CD4-positive, alpha-beta T cell (primary cell): ENCODE measurements at regions not wholly inside any gene's neighbourhood (a gene's known extent, or its start where the extent isn't known, plus 50 kb on each side); places are given as distances from the start of the nearest gene placed in this dataset.

ENCODE experiments used
- ATAC-seq: fragments of 200-7000 bp; cut with Tn5 transposase; one replicate; pipeline ENCODE4 v1.10.0; 2022; ENCODE audit warnings: mild to moderate bottlenecking; ENCODE audit not compliant: poor library complexity
- CTCF ChIA-PET: fragments of 350-600 bp; sonication (Branson Sonifier 250); formaldehyde crosslinking; loops from one replicate; lab custom pipeline; 2021; ENCODE audit warnings: antibody characterized with exemption, inconsistent platforms; lab: Charles Lee
- POLR2A ChIA-PET: fragments of 350-600 bp; sonication (Branson Sonifier 250); formaldehyde crosslinking; loops from one replicate; lab custom pipeline; 2021; ENCODE audit warnings: antibody characterized with exemption, inconsistent platforms; lab: Charles Lee
- DNase-seq, 14 experiments: peaks; one replicate each; pipeline ENCODE4 v3.0.0-alpha.2; 2013 to 2020; ENCODE audit warnings: mixed read lengths in 2 of 14
- H3K27ac ChIP-seq, 2 donors: one replicate each; pipeline versions ENCODE4 v1.5.1 to v1.7.0; 2013; ENCODE audit warnings: low read length in 2 of 2, low read depth in 1 of 2, mild to moderate bottlenecking in 1 of 2
- H3K27me3 ChIP-seq, 2 experiments: 1 replicate in 1 of 2; 2 replicates in 1 of 2; pipeline versions ENCODE4 v1.6.1 to v1.7.0; 2013; ENCODE audit warnings: low read length in 2 of 2, control low read depth in 1 of 2, mild to moderate bottlenecking in 1 of 2, moderate library complexity in 1 of 2; ENCODE audit not compliant: insufficient read depth in 2 of 2, control insufficient read depth in 1 of 2
- H3K36me3 ChIP-seq: one replicate; pipeline ENCODE4 v1.6.1; 2013; ENCODE audit warnings: low read length, control low read depth; ENCODE audit not compliant: insufficient read depth
- H3K4me1 ChIP-seq: one replicate; pipeline ENCODE4 v1.6.1; 2013; ENCODE audit warnings: low read length, control low read depth; ENCODE audit not compliant: insufficient read depth
- H3K4me3 ChIP-seq: one replicate; pipeline ENCODE4 v1.5.1; 2013; ENCODE audit warnings: mild to moderate bottlenecking, low read length, moderate library complexity
- H3K9me3 ChIP-seq, 2 experiments: 1 replicate in 1 of 2; 2 replicates in 1 of 2; pipeline versions ENCODE4 v1.6.1 to v1.7.0; 2013; ENCODE audit warnings: low read length in 2 of 2, mild to moderate bottlenecking in 2 of 2, control low read depth in 1 of 2, moderate library complexity in 1 of 2; ENCODE audit not compliant: control insufficient read depth in 1 of 2, insufficient read depth in 1 of 2
- H3K27ac Mint-ChIP-seq: one replicate; pipeline ENCODE4 v1.8.0; 2020; ENCODE audit warnings: mixed read lengths
- H3K27me3 Mint-ChIP-seq: one replicate; pipeline ENCODE4 v1.8.0; 2021; ENCODE audit warnings: mixed read lengths
- H3K36me3 Mint-ChIP-seq: one replicate; pipeline ENCODE4 v1.8.0; 2021; ENCODE audit warnings: low read depth, mixed read lengths
- H3K4me1 Mint-ChIP-seq: one replicate; pipeline ENCODE4 v1.8.0; 2021; ENCODE audit warnings: low read depth, mixed read lengths
- H3K4me3 Mint-ChIP-seq: one replicate; pipeline ENCODE4 v1.8.0; 2020; ENCODE audit warnings: mild to moderate bottlenecking, mixed read lengths
- H3K9me3 Mint-ChIP-seq: one replicate; pipeline ENCODE4 v1.8.0; 2020; ENCODE audit warnings: mixed read lengths
- intact Hi-C, 2 experiments: fragments of 100-400 bp; cut with DNase I in 1 of 2; cut with micrococcal nuclease in 1 of 2; formaldehyde crosslinking; loops; one replicate each; pipeline versions ENCODE4 v1.15.1 to v1.9.0; 2023 to 2025; cut with DNase I, micrococcal nuclease
- TF ChIP-seq, protein P1 (sequence below): fragments of 200-600 bp; IDR thresholded peaks from one replicate; pipeline ENCODE4 v1.8.0; 2022; ENCODE audit warnings: antibody characterized with exemption, mild to moderate bottlenecking

- intact Hi-C loops: no loop called here
- no peak for ATAC-seq
- no peak for DNase-seq
- POLR2A ChIA-PET: no interaction called here
- no peaks in the 10 kb centered on the region for H3K27me3 Mint-ChIP-seq
- Histone ChIP-seq H3K36me3 (no peaks in the 10 kb centered on the region), H3K9me3 (no peaks in the 10 kb centered on the region), H3K27ac (no peak overlapping the region), H3K4me1 (no peaks in the 10 kb centered on the region), H3K4me3 (no peak overlapping the region), H3K27me3 (no peaks in the 10 kb centered on the region)
- CTCF ChIA-PET: no interaction called here
- TF ChIP-seq, protein P1, sequence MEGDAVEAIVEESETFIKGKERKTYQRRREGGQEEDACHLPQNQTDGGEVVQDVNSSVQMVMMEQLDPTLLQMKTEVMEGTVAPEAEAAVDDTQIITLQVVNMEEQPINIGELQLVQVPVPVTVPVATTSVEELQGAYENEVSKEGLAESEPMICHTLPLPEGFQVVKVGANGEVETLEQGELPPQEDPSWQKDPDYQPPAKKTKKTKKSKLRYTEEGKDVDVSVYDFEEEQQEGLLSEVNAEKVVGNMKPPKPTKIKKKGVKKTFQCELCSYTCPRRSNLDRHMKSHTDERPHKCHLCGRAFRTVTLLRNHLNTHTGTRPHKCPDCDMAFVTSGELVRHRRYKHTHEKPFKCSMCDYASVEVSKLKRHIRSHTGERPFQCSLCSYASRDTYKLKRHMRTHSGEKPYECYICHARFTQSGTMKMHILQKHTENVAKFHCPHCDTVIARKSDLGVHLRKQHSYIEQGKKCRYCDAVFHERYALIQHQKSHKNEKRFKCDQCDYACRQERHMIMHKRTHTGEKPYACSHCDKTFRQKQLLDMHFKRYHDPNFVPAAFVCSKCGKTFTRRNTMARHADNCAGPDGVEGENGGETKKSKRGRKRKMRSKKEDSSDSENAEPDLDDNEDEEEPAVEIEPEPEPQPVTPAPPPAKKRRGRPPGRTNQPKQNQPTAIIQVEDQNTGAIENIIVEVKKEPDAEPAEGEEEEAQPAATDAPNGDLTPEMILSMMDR: no peak
- H3K27ac Mint-ChIP-seq: no peak overlapping the region
- H3K4me1 Mint-ChIP-seq: no peaks in the 10 kb centered on the region
- H3K4me3 Mint-ChIP-seq: no peak overlapping the region
- H3K9me3 Mint-ChIP-seq: peaks cover 6% of the 10 kb centered on the region
- H3K36me3 Mint-ChIP-seq: no peaks in the 10 kb centered on the region
Measured at GRCh38 chr14:39726563-39726962, 294.3 kb upstream of the FBXO33 start.

- Histone ChIP-seq H3K27me3 (no peaks in the 10 kb centered on the region), H3K9me3 (no peaks in the 10 kb centered on the region), H3K4me3 (no peak overlapping the region), H3K4me1 (no peaks in the 10 kb centered on the region), H3K27ac (no peak overlapping the region), H3K36me3 (no peaks in the 10 kb centered on the region)
- H3K4me3 Mint-ChIP-seq: no peak overlapping the region
- H3K27me3 Mint-ChIP-seq: no peaks in the 10 kb centered on the region
- POLR2A ChIA-PET: no interaction called here
- no peaks in the 10 kb centered on the region for H3K9me3 Mint-ChIP-seq
- no peak overlapping the region for H3K27ac Mint-ChIP-seq
- intact Hi-C loops: no loop called here
- TF ChIP-seq, protein P1: no peak
- H3K4me1 Mint-ChIP-seq: no peaks in the 10 kb centered on the region
- no peaks in the 10 kb centered on the region for H3K36me3 Mint-ChIP-seq
- DNase-seq: no peak
- no peak for ATAC-seq
- CTCF ChIA-PET: no interaction called here
Measured at GRCh38 chr14:39722547-39723273, 290.5 kb upstream of the FBXO33 start.

- no peaks in the 10 kb centered on the region for H3K9me3 ChIP-seq
- no peaks in the 10 kb centered on the region for H3K36me3 ChIP-seq
- ChIA-PET CTCF (no interaction called here), POLR2A (no interaction called here)
- no peaks in the 10 kb centered on the region for H3K9me3 Mint-ChIP-seq
- no peaks in the 10 kb centered on the region for H3K4me1 Mint-ChIP-seq
- no peaks in the 10 kb centered on the region for H3K27me3 ChIP-seq
- intact Hi-C loops: no loop called here
- no peak overlapping the region for H3K27ac ChIP-seq
- H3K4me3 ChIP-seq: no peak overlapping the region
- no peaks in the 10 kb centered on the region for H3K27me3 Mint-ChIP-seq
- no peak overlapping the region for H3K4me3 Mint-ChIP-seq
- no peaks in the 10 kb centered on the region for H3K36me3 Mint-ChIP-seq
- TF ChIP-seq, protein P1: no peak
- no peak overlapping the region for H3K27ac Mint-ChIP-seq
- DNase-seq: no peak
- ATAC-seq: no peak
- H3K4me1 ChIP-seq: no peaks in the 10 kb centered on the region
Measured at GRCh38 chr14:39716987-39717570, 284.8 kb upstream of the FBXO33 start.
